ENCODE measurements at regions not wholly inside any gene's neighbourhood (a gene's known extent, or its start where the extent isn't known, plus 50 kb on each side); places are given as distances from the start of the nearest gene placed in this dataset.

DNA sequence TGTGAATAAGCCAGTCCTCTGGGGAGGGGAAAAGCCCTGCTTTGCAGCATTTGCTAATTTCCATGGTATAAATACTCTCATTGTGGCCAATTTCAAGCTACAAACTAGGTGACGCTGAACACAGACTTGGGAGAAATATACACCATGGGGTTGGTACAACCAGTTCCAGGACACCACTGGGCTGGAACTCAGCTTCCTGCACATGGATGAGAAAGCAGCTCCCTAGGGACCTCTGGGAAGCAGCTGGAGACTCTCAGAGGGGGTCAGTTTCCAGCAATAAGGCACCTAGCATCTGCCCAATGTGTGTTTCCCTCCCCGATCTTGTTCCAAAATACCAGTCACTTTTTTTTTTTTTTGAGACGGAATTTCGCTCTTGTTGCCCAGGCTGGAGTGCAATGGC is 56.8 kb upstream of the WDR11 start:
- no peak for TF ChIP-seq FOXP1 (CRISPR knock-in tag; IDR thresholded peaks at IDR 0.05; ENCODE audit: borderline replicate concordance)
- TF ChIP-seq ATF2 (CRISPR knock-in tag; IDR thresholded peaks at IDR 0.05; ENCODE audit: borderline replicate concordance, low read depth): no peak
- TF ChIP-seq, protein P1, sequence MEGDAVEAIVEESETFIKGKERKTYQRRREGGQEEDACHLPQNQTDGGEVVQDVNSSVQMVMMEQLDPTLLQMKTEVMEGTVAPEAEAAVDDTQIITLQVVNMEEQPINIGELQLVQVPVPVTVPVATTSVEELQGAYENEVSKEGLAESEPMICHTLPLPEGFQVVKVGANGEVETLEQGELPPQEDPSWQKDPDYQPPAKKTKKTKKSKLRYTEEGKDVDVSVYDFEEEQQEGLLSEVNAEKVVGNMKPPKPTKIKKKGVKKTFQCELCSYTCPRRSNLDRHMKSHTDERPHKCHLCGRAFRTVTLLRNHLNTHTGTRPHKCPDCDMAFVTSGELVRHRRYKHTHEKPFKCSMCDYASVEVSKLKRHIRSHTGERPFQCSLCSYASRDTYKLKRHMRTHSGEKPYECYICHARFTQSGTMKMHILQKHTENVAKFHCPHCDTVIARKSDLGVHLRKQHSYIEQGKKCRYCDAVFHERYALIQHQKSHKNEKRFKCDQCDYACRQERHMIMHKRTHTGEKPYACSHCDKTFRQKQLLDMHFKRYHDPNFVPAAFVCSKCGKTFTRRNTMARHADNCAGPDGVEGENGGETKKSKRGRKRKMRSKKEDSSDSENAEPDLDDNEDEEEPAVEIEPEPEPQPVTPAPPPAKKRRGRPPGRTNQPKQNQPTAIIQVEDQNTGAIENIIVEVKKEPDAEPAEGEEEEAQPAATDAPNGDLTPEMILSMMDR (IDR thresholded peaks at IDR 0.05): no peak
